ENCODE measurements at regions not wholly inside any gene's neighbourhood (a gene's known extent, or its start where the extent isn't known, plus 50 kb on each side); places are given as distances from the start of the nearest gene placed in this dataset.

DNA sequence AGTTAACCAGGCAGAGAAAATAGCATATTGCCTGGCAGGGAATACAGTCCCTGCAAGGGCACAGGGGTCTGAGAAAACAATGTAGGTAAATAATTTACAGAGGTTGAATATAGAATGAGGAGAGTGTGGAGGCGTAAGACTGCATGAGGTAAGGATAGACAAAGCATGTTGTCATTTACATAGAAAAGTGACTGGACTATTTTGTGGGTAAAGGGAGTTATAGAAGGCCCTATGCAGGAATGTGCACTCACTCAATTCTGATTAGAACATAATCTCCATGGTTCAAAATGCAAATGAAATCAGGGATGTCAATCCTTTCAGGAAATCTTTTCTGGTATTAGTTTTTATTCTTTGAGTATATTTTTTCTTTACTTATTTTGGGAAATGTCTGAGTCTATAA is 285.7 kb upstream of the SALL1 start:
- DNase-seq (ENCODE audit: low read depth): no peak

DNA sequence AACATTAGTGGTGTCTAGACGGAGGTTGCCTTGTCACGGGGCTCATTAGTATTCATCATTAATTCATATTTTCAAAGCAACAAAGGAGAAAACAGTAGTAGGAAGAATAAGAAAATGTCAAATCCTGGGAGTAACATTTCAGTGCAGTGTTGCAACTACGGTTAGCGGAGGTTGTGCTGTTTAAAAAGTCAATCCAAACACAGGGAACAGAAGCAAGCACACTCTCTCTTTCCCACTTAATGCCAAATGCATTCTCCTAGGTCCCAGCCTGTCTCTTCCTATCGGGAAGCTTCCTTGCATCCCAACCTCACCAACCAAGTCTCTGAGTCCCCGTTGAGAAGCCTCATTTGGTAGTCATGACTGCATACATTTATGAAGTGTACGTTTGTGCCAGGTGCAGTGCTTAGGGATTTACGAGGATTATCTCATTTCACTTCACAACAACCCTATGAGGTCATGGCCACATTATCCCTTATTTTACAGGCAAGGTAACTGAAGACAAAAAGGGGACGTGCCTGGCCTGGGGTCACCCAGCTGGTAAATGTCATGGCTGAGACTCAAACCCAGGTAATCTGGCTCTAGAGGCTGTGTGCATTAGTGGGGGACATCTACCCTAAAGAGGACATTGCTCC is 283.6 kb upstream of the SALL1 start:
- DNase-seq (ENCODE audit: low read depth): no peak

DNA sequence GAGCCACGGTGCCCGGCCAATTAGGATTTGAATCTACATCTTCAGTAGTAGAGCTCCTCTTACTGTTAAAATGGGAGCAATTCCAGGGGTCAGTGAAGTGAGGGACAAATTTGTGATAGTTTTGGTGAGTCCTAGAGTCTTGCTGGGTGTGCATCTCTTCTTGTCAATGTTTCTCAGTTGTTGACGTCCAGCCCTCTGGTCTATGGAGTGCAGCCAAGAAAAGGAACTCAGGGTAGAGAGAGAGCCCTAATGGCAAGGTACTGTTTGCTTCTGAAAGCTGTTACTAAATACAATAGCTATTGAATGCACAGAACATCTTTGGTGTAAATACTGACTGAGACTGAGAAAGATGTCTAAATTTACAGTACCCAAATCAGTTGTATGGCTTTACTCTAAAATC is 282.5 kb upstream of the SALL1 start:
- DNase-seq (ENCODE audit: low read depth): no peak

DNA sequence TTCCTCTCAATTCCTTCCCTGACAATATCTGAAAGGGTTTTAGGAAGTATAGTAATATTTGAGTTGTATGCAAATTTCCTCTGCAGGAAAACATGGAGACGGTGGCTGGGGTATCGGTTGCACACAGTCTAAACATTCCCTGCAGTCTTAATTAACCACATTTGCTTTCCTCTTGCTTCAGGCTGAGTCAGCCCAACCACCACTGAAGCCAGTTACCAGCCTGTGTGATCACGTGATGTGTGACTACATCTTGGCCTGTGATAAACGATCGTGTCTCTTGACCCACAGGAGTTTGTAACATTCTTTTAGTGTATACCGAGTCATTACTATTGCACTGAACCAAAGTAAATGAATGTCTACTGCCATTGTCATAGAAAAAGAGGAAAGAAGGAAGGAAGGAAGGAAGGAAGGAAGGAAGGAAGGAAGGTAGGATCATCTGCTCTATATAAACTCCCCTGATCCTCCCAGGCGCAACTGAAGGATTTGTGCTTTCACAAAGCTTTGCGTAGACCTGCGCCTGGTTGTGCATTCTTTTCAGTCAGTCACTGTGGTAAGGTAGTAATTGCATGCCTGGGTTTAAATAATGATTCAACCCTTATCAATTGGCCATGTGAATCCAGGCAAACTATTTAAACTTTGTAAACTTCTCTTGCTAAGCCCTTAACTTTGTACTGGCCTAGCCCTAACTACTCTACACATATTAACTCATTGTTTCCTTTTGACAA is 280.6 kb upstream of the SALL1 start:
- DNase-seq (ENCODE audit: low read depth): peak; percentile 94

DNA sequence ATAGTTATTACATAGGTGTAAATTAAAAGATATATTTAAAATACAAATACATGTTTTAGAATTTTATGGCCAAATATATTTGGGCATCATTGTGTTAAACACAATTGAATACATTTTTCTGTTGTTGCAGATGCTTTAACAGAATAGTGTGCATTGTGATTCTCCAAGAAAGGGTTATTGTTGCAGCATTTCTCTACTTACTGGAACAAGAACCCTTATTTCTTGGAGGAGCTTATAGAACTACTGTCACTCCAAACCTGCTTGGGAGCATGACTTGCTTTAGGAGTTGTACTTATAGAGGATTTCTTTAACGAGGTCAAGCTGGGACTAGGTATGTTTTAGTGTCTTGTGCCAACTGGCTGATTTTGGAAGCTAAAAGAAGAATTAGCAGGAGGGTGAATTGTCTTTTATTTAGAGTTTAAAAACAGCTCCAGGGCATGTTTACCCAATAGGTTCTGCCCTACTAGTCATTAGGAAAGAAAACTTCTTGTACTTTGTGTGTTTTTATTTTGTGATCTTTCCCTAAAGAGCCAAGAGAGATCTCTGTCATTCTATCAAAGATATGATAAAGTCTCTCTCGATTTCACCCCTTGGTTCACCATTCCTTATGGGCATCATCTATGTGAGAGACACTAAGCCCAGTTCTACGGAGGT is 279.8 kb upstream of the SALL1 start:
- no peak for DNase-seq (ENCODE audit: low read depth)

DNA sequence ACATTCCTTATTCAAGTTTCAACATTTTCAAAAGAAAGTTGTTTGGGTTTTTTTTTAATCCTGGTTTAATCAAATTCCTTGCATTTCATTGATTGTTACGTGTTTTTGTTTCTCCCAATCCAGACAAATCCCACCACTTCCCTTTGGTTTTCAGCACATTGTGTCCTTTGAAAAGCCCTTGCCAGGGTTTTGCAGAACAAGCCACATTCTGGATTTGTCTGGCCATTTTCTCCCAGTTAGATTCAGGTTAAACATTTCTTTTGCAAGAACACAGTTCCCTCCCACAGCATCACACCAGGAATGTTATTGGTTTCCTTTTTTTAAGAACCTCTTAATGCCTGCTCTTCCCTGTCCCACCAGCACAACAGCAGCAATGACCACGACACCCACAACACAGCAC is 278.0 kb upstream of the SALL1 start:
- DNase-seq (ENCODE audit: low read depth): no peak

DNA sequence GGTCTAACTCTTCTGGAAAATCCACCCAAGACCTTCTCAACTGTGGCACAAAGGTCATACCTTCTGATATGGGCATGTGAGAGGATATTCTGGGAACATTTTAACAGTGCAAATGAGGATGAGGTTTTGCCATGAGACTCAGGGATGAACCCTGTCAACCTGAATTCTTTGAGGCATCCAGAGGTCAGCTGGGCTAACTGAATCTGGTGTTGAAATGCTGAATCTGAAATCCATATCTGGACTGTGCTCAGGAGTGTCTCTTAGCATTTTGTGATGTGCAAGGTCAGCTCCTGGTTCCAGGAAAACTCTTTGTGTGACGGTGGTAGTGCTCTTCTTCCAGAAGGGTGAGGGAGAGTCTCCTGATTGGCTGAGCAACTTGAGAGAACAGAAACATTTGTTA is 276.0 kb upstream of the SALL1 start:
- no peak for DNase-seq (ENCODE audit: low read depth)

DNA sequence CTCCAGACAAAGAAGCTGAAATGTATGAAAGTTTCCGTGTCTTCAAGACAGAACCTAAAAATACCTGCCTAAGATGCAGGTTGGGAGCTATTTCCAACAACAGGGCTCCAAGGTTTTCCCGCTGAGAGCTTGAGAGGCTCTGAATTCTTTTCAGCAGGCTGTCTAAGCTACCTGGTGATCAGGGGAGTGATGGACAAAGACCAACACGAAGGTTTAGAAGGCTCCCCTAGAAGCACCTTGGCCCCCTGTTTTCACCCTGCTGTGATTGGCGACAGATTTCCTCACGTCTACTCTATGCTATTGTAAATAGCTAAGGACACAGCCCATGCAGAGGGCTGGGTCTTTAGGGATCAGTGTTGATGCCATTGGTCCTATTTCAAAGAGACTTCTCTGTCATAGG is 275.2 kb upstream of the SALL1 start:
- DNase-seq (ENCODE audit: low read depth): no peak

DNA sequence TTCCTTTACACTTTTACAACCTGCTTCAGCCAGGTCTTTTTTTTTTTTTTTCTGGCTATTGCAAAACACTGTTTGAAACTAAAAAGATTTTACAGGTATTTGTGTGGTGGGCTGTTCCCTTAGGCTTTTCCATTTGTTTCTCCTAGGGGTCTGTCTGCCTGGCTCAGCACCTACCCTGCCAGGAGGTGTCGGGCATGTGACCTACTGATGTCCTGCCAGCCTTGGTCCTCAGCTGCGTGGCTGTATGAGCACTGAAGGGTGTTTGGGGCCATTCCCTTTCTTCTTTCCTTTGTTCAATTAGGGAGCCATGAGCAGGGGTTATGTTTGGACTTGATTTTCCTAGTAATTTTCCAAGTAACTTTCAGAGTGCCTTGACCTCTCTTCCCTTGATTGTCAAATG is 269.2 kb upstream of the SALL1 start:
- DNase-seq (ENCODE audit: low read depth): no peak

DNA sequence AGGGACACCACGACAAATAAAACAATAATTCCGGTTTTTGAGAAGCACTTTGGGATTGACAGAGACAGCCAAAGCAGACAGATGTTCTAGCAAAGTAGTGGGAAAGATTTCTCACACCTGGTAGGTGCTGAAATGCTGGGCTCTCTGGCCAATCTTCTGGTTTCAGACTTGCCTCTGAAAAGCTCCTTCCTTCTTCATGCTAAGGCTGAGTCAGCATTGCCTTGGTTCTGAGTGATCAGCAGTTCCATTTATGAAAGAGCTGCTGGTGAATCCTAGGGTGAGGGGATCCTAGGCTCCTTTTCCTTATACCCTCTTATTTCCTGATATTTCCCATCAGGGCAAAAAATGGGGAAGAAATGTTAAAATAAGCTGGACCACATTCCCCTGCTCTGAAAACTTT is 268.7 kb upstream of the SALL1 start:
- DNase-seq (ENCODE audit: low read depth): no peak

DNA sequence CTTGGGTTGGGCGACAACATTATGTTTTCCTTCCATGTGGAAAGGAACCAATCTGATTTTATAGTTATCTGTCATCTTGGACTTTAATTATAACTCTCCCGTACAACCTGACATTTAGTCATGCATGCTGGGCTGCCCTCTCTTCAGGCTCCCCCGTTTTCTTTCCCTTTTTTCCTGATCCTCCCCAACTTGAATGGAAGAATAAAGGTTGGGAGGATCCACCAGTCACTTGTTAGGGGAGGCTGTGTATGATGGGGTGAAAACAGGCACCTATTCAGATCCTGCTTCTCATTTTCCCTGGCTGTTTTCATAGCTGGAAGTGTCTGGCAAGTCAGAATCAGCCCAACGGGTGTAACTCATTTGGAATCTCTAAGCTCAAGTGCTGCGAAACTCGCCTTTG is 267.2 kb upstream of the SALL1 start:
- no peak for DNase-seq (ENCODE audit: low read depth)

DNA sequence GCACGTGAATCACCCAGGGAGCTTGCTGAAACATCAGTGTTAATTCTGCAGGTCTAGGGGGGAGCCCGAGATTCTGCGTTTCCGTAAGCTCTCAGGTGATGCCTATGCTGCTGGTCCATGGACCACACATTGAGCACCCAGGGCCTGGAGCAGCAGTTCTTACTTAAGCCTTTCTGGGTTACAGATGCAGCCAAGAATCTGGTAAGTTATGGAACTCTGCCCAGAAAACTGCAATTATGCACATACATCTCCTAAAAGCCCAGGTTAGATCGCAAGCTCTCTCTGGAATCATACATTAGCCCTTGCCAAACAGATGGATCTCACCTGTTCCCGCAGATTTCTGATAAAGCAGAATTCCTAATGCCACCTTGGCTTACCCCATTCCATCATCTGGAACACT is 265.9 kb upstream of the SALL1 start:
- no peak for DNase-seq (ENCODE audit: low read depth)

DNA sequence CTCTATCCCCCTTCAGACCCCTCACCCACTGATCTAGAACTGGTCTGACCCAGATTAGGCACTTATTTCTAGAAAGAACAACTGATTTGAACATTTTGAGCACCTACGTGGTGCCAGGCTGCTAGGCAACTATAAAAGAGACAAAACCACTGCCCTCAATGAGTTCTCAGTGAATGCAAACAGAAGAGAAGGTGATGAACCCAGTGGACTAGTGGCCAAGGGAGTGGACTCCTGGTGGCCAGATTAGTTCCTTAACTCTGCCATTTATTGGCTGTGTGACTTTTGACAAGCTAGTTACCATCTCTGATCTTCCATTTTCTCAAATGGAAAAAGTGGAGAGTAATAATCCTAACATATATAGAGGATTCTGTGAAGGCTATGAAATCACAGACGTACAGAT is 259.1 kb upstream of the SALL1 start:
- no peak for DNase-seq (ENCODE audit: low read depth)

DNA sequence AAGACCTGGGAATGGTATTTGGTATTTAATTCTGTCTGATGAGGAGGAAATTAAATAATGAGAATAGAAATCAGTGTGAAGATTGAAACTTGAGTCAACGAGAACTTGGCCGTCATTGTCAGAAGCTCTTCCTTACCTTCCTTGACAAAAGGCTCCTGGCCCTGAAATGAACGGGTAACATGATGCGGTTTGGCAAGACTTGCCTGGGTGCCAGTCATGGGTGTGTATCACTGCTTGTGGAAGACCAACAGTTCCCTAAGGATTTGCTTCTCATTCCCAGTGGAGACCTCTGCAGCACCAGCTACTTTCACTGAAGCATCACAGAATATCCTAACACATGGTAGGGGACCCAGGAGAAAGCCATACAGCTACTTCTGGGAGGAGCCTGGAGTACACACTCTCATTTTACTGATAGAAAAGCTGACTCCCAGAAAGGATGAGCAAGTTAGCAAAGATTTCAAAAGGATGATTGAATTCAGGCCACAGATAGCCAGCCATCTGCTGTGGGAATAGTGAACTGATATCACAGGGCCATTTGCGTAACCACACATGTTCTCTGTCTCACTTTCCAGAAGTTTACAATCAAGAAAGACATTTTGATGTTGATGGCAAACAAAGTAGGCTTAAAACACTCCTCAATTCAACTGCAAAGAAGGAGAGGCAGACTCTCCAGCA is 258.1 kb upstream of the SALL1 start:
- peak; percentile 11 for DNase-seq (ENCODE audit: low read depth)

DNA sequence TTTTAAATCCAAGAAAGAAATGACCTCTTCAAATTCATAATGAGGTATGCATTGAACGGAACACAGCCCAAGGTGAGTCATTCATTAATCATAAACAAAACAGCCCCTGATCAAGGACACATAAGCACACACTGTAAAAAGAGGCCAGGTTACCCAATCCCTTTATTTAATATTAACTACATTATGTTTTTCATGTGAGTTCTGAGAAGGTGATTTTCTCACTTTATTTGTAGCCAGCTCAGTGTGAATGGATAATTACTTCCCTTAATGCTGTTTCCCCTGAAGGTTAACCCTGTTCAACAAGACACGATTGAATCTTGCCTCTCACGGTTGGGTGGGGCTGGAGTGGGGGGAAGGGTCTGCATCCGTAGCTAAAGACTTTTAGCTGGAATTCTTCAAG is 257.3 kb upstream of the SALL1 start:
- peak; percentile 63 for DNase-seq (ENCODE audit: low read depth)

DNA sequence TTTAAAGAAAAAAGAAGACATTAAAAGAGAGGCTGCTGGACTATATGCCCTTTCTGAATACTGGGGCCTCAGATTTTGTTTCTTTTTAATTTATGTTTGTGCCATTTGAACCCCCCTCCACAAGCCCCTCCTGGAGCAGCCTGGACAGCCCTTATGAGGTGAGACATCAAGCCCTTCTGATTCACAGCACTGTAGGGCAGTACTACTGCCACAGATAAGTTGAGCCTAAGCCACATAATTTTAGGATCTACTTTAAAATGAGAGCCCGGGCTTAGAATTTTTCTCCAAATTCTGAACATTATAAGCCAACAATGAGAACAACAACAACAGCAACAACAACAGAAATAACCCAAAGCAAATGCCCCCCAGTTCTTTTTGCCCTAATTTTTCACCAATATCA is 256.9 kb upstream of the SALL1 start:
- peak; percentile 7 for DNase-seq (ENCODE audit: low read depth)

DNA sequence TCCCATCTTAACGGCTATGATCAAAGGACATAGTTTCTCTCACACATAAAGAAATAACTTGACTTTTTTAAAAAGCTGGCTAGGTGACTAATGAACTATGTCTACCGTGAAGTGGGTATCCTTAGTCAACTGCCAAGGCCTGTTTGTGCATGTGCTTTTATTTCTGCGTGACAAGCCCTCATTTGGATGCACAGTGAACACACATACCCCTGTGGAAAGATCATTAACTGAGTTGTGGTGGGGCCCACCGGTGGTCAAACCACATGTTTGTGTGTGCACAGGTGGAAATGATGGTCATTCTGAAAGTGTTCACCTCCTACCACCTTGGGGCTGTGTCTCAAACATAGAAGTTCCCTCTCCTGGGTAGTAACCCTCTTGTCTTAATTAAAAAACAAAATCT is 256.1 kb upstream of the SALL1 start:
- no peak for DNase-seq (ENCODE audit: low read depth)

DNA sequence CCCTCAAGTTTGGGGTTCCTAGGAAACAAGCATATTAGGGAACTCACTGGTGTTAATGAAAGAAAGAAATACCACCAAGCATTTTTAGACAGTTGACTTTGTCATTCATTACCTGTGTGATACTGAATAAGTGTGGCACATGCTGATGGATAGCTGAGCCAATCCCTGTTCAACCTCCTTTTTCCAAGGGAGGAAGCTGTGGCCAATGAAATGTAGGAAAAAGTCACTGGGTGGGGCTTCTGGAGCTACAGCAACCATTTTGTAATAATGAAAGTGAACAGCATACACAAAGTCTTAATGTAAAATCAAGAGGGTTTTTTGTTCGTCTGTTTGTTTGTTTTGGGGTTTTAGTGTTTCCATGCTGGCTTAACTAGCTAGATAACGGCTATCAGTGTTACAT is 254.3 kb upstream of the SALL1 start:
- DNase-seq (ENCODE audit: low read depth): no peak

DNA sequence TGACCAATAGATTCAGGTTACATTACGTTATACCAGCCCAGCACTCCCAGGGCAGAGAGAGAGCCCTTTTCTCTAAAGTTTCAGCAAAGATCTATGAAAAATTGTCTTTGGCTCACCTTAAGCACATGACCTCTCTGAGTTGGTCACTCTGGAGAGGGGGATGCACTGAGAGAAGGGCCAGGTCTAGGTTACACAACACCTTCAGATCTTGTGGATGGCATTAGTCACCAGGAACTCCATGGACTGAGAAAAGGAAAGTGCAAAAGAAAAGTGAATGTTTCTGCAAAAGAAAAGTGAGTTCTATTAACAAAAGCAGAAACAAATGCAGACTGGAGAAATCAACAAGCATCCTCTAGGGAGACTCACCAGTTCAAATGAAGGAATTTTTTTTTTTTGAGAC is 253.3 kb upstream of the SALL1 start:
- peak; percentile 8 for DNase-seq (ENCODE audit: low read depth)

DNA sequence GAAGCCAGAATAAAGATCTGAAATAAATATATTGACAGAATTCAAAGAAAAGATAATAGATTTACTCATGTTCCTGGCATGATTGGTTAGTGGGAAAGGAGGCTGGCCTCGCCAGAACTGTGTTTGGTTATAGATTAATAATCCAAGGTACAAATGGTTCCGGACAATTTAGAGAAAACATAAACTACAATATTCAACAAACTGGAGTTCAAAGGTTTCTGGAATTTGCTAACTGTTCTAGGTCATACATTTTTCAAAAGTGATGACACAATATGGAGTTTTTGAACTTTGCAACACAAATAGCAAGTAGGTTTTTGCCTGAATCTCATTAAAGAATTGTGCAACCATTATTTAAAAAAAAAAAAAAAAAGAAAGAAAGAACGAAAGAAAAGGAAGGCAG is 251.7 kb upstream of the SALL1 start:
- DNase-seq (ENCODE audit: low read depth): no peak

DNA sequence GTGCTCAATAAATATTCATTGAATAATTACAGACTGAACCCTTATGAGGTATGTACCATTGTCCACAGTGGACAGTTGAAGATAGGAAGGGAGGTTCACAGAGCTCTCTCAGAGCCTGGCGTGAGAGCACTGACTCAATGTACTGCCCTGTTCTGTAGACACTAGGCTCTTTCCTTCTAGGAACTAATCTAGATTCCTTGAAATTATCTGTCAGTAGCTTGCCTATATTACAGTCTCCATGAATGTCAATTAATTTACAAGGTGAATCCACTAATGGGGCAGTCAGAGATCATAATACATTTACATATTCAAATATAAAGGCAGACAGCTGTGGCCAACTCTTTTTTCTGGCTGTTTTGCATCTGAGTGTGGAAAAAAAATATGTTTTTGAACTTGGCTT is 251.2 kb upstream of the SALL1 start:
- no peak for DNase-seq (ENCODE audit: low read depth)

DNA sequence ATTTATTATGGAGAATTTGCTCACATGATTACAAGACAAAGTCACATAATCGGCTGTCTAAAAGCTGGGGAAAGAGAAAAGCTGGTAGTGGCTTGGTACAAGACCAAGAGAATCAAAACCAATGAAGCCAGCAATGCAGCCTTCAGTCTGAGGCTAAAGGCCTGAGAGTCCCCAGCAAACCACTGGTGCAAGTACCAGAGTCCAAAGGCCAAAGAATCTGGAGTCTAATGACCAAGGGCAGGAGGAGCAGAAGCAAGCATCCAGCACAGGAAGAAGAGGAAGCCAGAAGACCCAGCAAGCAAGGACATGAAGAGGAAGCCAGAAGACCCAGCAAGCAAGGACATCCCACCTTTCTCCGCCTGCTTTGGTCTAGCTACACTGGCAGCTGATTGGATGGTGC is 250.6 kb upstream of the SALL1 start:
- no peak for DNase-seq (ENCODE audit: low read depth)

Data from HT1080 (cell line).